Ishikawa (cell line): ENCODE measurements at regions not wholly inside any gene's neighbourhood (a gene's known extent, or its start where the extent isn't known, plus 50 kb on each side); places are given as distances from the start of the nearest gene placed in this dataset.

ENCODE experiments used
- CREB1 ChIP-seq: IDR thresholded peaks from 2 replicates; pipeline ENCODE4 v1.6.1; 2012; ENCODE audit warnings: low read depth
- EP300 ChIP-seq: IDR thresholded peaks from 2 replicates; pipeline ENCODE4 v1.6.1; 2012; ENCODE audit warnings: borderline replicate concordance
- RAD21 ChIP-seq: IDR thresholded peaks from 2 replicates; pipeline ENCODE4 v1.6.1; 2012; ENCODE audit warnings: low read depth
- TAF1 ChIP-seq: IDR thresholded peaks from 2 replicates; pipeline ENCODE4 v1.6.1; 2012; ENCODE audit warnings: low read depth, mild to moderate bottlenecking
- YY1 ChIP-seq: IDR thresholded peaks from 2 replicates; pipeline ENCODE4 v1.6.1; 2012; ENCODE audit warnings: low read depth

- TF ChIP-seq CREB1 (no peak), TAF1 (no peak), RAD21 (no peak), YY1 (no peak), EP300 (no peak)
Measured at GRCh38 chr13:90613076-90613795, 734.3 kb upstream of the MIR17HG start.
